ENCODE measurements at regions not wholly inside any gene's neighbourhood (a gene's known extent, or its start where the extent isn't known, plus 50 kb on each side); places are given as distances from the start of the nearest gene placed in this dataset.

- TF ChIP-seq POLR2A (IDR thresholded peaks at IDR 0.05) (no peak), POLR2AphosphoS5 (IDR thresholded peaks at IDR 0.05) (no peak), CTCF (IDR thresholded peaks at IDR 0.05) (no peak)
- Histone ChIP-seq H3K27me3 (replicated peaks; ENCODE audit: insufficient read depth) (no peaks in the 10 kb centered on the region), H3K27ac (no peak overlapping the region), H3K36me3 (no peaks in the 10 kb centered on the region), H3K4me1 (replicated peaks) (no peaks in the 10 kb centered on the region), H3K9me3 (no peaks in the 10 kb centered on the region), H3K4me3 (no peak overlapping the region)
- WGBS = 75% methylated on average over 5 of the region's 5 CpGs
- no peak for DNase-seq (ENCODE audit: low spot score)
- intact Hi-C loops (cut with DNase I) = no loop called here
These were observed 72.8 kb downstream of the DMRTA2 start for GRCh38 chr1:50350421-50350820.

DNA sequence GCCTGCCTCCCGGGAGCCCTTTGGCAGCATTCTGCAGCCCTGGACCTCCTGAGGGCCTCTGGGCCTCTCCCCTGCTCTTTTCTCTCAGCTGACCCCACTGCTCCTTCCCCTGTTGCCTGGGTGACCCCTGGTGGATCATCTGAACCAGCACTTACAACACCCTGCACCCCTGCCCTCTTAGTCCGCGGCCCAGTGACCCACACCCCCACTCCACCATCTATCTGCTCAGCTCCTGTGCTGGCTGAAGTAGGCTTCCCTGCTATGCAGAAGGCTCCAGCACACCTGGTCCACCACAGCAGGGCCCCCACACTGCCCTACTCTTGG is 74.0 kb downstream of the DMRTA2 start:
- intact Hi-C loops (cut with DNase I) = no loop called here
- TF ChIP-seq CTCF (IDR thresholded peaks at IDR 0.05) (no peak), POLR2AphosphoS5 (IDR thresholded peaks at IDR 0.05) (no peak), POLR2A (IDR thresholded peaks at IDR 0.05) (no peak)
- H3K36me3 ChIP-seq = no peaks in the 10 kb centered on the region

DNA sequence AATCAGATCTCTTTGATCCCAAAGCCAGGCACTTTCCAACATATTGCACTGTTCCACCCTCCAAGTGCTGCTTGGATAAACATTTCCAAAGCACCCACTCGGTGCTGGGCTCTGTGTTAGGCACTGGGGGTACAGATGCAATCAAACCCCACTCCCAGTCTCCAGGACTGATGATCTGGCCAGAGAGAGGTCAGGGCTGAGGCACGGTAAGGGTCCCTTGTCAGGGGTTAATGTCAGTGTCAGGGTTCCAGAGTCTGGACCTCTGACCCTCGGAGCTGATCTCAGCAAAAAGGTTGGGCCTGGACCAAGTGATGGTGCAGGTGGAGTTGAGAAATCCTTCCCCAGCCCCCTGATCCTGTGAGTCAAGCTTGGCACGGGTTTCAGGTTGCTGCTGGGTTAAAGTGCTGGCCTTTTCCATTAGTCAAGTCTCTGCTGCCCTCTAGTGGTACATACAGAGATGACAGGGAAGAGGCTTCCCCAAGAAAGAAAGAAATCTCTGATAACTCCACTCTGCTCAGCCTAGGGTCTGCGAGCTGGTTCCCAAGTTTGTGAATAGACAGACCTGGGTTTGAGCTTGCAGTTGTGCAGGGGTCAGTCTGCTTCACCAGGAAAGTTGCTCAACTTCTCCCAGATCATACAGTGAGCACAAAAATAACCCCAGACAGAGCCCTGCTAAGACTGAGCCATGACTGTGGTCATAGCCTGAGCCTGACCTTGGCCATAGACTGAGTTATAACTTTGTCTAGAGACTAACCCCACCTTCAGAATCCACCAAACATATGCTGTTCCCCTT is 74.6 kb downstream of the DMRTA2 start:
- no peak overlapping the region for H3K27ac ChIP-seq
- H3K4me1 ChIP-seq (replicated peaks) = no peaks in the 10 kb centered on the region
- intact Hi-C loops (cut with DNase I) = no loop called here
- TF ChIP-seq POLR2A (IDR thresholded peaks at IDR 0.05) (no peak), CTCF (IDR thresholded peaks at IDR 0.05) (peak; percentile 70 to 81 (median 73))
- H3K27me3 ChIP-seq (replicated peaks; ENCODE audit: insufficient read depth) = no peaks in the 10 kb centered on the region
- H3K4me3 ChIP-seq = no peak overlapping the region
- H3K36me3 ChIP-seq = no peaks in the 10 kb centered on the region
- WGBS = 24% methylated on average over 5 of the region's 5 CpGs
- DNase-seq (ENCODE audit: low spot score) = peak; percentile 65
- no peaks in the 10 kb centered on the region for H3K9me3 ChIP-seq

More for the DNA sequence above, 74.0 kb downstream of the DMRTA2 start:
- H3K4me1 ChIP-seq (replicated peaks) = no peaks in the 10 kb centered on the region
- H3K27me3 ChIP-seq (replicated peaks; ENCODE audit: insufficient read depth) = no peaks in the 10 kb centered on the region
- no peak overlapping the region for H3K4me3 ChIP-seq
- DNase-seq (ENCODE audit: low spot score) = no peak
- 56% methylated on average over 3 of the region's 3 CpGs for WGBS
- no peaks in the 10 kb centered on the region for H3K9me3 ChIP-seq
- H3K27ac ChIP-seq = no peak overlapping the region

- no peaks in the 10 kb centered on the region for H3K36me3 ChIP-seq
- H3K9me3 ChIP-seq = no peaks in the 10 kb centered on the region
- DNase-seq (ENCODE audit: low spot score) = no peak
- intact Hi-C loops (cut with DNase I) = no loop called here
- H3K4me1 ChIP-seq (replicated peaks) = no peaks in the 10 kb centered on the region
- H3K4me3 ChIP-seq = no peak overlapping the region
- H3K27me3 ChIP-seq (replicated peaks; ENCODE audit: insufficient read depth) = no peaks in the 10 kb centered on the region
- no peak for TF ChIP-seq CTCF (IDR thresholded peaks at IDR 0.05)
- TF ChIP-seq POLR2AphosphoS5 (IDR thresholded peaks at IDR 0.05) = no peak
- 61% methylated on average over 6 of the region's 6 CpGs for WGBS
- H3K27ac ChIP-seq = no peak overlapping the region
These were observed 75.3 kb downstream of the DMRTA2 start for GRCh38 chr1:50347933-50348332.

DNA sequence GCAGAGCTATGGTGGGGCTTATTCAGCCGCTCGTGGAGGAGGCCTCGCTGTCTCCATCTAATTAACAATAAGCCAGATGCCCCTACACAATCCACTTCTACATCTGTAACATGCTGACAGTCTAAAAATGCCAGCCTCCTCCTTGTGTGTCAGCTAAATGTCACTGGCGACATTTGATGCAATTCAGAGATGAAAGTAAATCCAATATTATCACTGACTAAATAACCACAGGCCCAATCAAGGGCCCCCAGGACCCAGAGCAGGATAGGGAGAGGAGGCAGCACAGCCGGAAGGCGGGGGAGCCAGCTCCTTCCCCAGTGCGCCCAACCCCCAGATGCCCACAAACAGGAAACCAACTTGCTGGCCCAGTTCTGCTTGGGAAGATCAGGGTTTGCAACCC is 76.6 kb downstream of the DMRTA2 start:
- intact Hi-C loops (cut with DNase I) = no loop called here
- Histone ChIP-seq H3K36me3 (no peaks in the 10 kb centered on the region), H3K27me3 (replicated peaks; ENCODE audit: insufficient read depth) (no peaks in the 10 kb centered on the region), H3K4me1 (replicated peaks) (no peaks in the 10 kb centered on the region), H3K27ac (no peak overlapping the region), H3K4me3 (no peak overlapping the region), H3K9me3 (no peaks in the 10 kb centered on the region)
- no peak for TF ChIP-seq POLR2AphosphoS5 (IDR thresholded peaks at IDR 0.05)
- no peak for TF ChIP-seq POLR2A (IDR thresholded peaks at IDR 0.05)
- no peak for TF ChIP-seq CTCF (IDR thresholded peaks at IDR 0.05)
- DNase-seq (ENCODE audit: low spot score) = no peak
- WGBS = 85% methylated on average over 7 of the region's 7 CpGs
